Testis (tissue), 2 donors: ENCODE measurements at regions not wholly inside any gene's neighbourhood (a gene's known extent, or its start where the extent isn't known, plus 50 kb on each side); places are given as distances from the start of the nearest gene placed in this dataset.

Experiments
- DNase-seq: peaks from one replicate; pipeline ENCODE4 v3.0.0-alpha.2; 2019
- H3K27ac ChIP-seq, 2 donors: fragments of 200-600 bp; sonication (generic); one replicate each; pipeline ENCODE4 v1.5.1; 2019
- H3K27me3 ChIP-seq: fragments of 200-600 bp; sonication (generic); one replicate; pipeline ENCODE4 v1.5.1; 2019
- H3K36me3 ChIP-seq: fragments of 200-600 bp; sonication (generic); one replicate; pipeline ENCODE4 v1.5.1; 2017; ENCODE audit warnings: low read depth; ENCODE audit errors: missing control alignments
- H3K4me1 ChIP-seq: fragments of 200-600 bp; sonication (generic); one replicate; pipeline ENCODE4 v1.5.1; 2019
- H3K4me3 ChIP-seq, 2 donors: fragments of 200-600 bp; sonication (generic); one replicate each; pipeline ENCODE4 v1.5.1; 2017 to 2019
- H3K9me3 ChIP-seq: fragments of 200-600 bp; sonication (generic); one replicate; pipeline ENCODE4 v1.5.1; 2017
- CTCF ChIP-seq, 3 experiments: fragments of 450-650 bp in 2 of 3; fragments of 200-600 bp in 1 of 3; sonication (generic) in 1 of 3; IDR thresholded peaks; one replicate each; pipeline ENCODE4 v1.5.1; 2016 to 2019; ENCODE audit warnings: antibody characterized with exemption in 3 of 3, mild to moderate bottlenecking in 2 of 3, moderate library complexity in 1 of 3
- POLR2A ChIP-seq: fragments of 450-650 bp; IDR thresholded peaks from one replicate; pipeline ENCODE4 v1.6.1; 2017; ENCODE audit warnings: antibody characterized with exemption, mild to moderate bottlenecking, moderate library complexity
- WGBS, 2 donors: methylation state at CpG; one replicate each; pipeline ENCODE4 v1.1.5; 2018; 5-methylcytosine and 5-hydroxymethylcytosine counted together
- intact Hi-C: fragments of 100-400 bp; cut with DNase I; formaldehyde crosslinking; loops from one replicate; pipeline ENCODE4 v1.15.1; 2023; ENCODE audit warnings: low total_unique reads

- 91 to 94% methylated on average over 2 of the region's 2 CpGs for WGBS, 2 donors
- H3K9me3 ChIP-seq, result no peaks in the 10 kb centered on the region
- H3K4me1 ChIP-seq, result no peaks in the 10 kb centered on the region
- H3K4me3 ChIP-seq, result no peak overlapping the region
- H3K36me3 ChIP-seq, result no peaks in the 10 kb centered on the region
- H3K27me3 ChIP-seq, result no peaks in the 10 kb centered on the region
- no peak overlapping the region for H3K27ac ChIP-seq
- intact Hi-C loops, result no loop called here
- TF ChIP-seq POLR2A (no peak), CTCF (IDR thresholded peaks at IDR 0.05) (no peak)
- DNase-seq, result no peak
Measured at GRCh38 chr2:196362973-196363549, 191.7 kb upstream of the STK17B start.

DNA sequence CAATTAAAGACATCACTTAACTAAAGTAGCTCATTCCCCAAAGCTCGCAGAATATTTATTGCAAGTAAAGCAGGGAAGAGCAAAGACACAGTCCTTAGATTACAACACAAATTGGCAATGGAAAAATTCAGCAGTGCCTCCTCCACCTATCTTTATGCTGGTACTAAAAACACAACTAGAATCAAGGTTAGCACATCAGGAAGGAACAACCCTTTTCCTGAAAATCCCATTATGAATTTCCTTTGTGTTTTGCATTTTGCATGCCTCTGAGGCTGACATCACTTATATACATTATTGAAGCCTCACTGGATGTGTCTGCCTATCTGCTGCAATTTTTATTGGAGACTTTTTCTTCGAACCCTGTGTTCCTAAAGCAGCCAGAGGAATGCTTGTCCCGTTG is 193.8 kb upstream of the STK17B start:
- no peaks in the 10 kb centered on the region for H3K36me3 ChIP-seq
- no peak overlapping the region for H3K4me3 ChIP-seq
- no peak for DNase-seq
- H3K27me3 ChIP-seq, result no peaks in the 10 kb centered on the region
- intact Hi-C loops, result no loop called here
- TF ChIP-seq POLR2A, result no peak
- no peak for TF ChIP-seq CTCF (IDR thresholded peaks at IDR 0.05)
- 91 to 95% methylated on average over 3 of the region's 3 CpGs for WGBS, 2 donors
- H3K4me1 ChIP-seq, result no peaks in the 10 kb centered on the region
- no peaks in the 10 kb centered on the region for H3K9me3 ChIP-seq
- no peak overlapping the region for H3K27ac ChIP-seq

GRCh38 chr2:196365923-196366322 is 194.5 kb upstream of the STK17B start:
- Histone ChIP-seq H3K4me3 (no peak overlapping the region), H3K9me3 (no peaks in the 10 kb centered on the region), H3K4me1 (no peaks in the 10 kb centered on the region), H3K36me3 (no peaks in the 10 kb centered on the region), H3K27me3 (no peaks in the 10 kb centered on the region), H3K27ac (no peak overlapping the region)
- intact Hi-C loops, result no loop called here
- TF ChIP-seq POLR2A, result no peak
- no peak for TF ChIP-seq CTCF (IDR thresholded peaks at IDR 0.05)
- no peak for DNase-seq
- WGBS, 2 donors, result 91% methylated on average over 1 of the region's 1 CpG

- intact Hi-C loops, result no loop called here
- WGBS, 2 donors, result 90 to 97% methylated on average over 4 of the region's 4 CpGs
Measured at GRCh38 chr2:196367633-196368032, 196.3 kb upstream of the STK17B start.

More at GRCh38 chr2:196367633-196368032, 196.3 kb upstream of the STK17B start:
- TF ChIP-seq CTCF (IDR thresholded peaks at IDR 0.05) (no peak), POLR2A (no peak)
- no peak for DNase-seq
- Histone ChIP-seq H3K27me3 (no peaks in the 10 kb centered on the region), H3K9me3 (no peaks in the 10 kb centered on the region), H3K27ac (no peak overlapping the region), H3K4me1 (peaks cover 8% of the 10 kb centered on the region), H3K4me3 (no peak overlapping the region), H3K36me3 (no peaks in the 10 kb centered on the region)
